SK-N-MC (cell line): ENCODE measurements at regions not wholly inside any gene's neighbourhood (a gene's known extent, or its start where the extent isn't known, plus 50 kb on each side); places are given as distances from the start of the nearest gene placed in this dataset.

Experiments used
- EZH2 ChIP-seq: fragments of 200-600 bp; sonication (generic); IDR thresholded peaks from one replicate; pipeline ENCODE4 v1.6.1; 2017; ENCODE audit warnings: antibody characterized with exemption
- FOXP2 ChIP-seq: optimal IDR thresholded peaks from 2 replicates; pipeline ENCODE3; 2011; ENCODE audit warnings: mild to moderate bottlenecking, moderate library complexity; ENCODE audit not compliant: insufficient read depth; ENCODE audit errors: extremely low read length, control extremely low read depth
- POLR2AphosphoS5 ChIP-seq: IDR thresholded peaks from 2 replicates; pipeline ENCODE4 v1.6.1; 2012; ENCODE audit warnings: mild to moderate bottlenecking, low read depth, low read length, borderline replicate concordance

GRCh38 chr4:66216252-66216651, 546.0 kb upstream of the EPHA5 start:
- no peak for TF ChIP-seq POLR2AphosphoS5
- TF ChIP-seq EZH2: no peak
- no peak for TF ChIP-seq FOXP2
